Activated CD4-positive, alpha-beta T cell treated with anti-CD3 and anti-CD28 coated beads, Interleukin-2, amount 10 ng/mL, durations not matched to agents 24 days and 14 days (primary cell): ENCODE measurements at regions not wholly inside any gene's neighbourhood (a gene's known extent, or its start where the extent isn't known, plus 50 kb on each side); places are given as distances from the start of the nearest gene placed in this dataset.
"Not testable (repeated sequence)": the region's sequence is repeated elsewhere in the genome, so short reads cannot be mapped to it uniquely, and the experiment has no call there.

Experiments used
- DNase-seq: peaks from one replicate; pipeline ENCODE4 v3.0.0; 2022
- H3K27ac Mint-ChIP-seq: one replicate; pipeline ENCODE4 v1.8.0; 2022; ENCODE audit warnings: mild to moderate bottlenecking, mixed read lengths
- H3K27me3 Mint-ChIP-seq: one replicate; pipeline ENCODE4 v1.8.0; 2022; ENCODE audit warnings: mixed read lengths
- H3K36me3 Mint-ChIP-seq: one replicate; pipeline ENCODE4 v1.8.0; 2022; ENCODE audit warnings: low read depth, mild to moderate bottlenecking, mixed read lengths
- H3K4me1 Mint-ChIP-seq: one replicate; pipeline ENCODE4 v1.8.0; 2021; ENCODE audit warnings: mixed read lengths
- H3K4me3 Mint-ChIP-seq: one replicate; pipeline ENCODE4 v1.8.0; 2022; ENCODE audit warnings: mild to moderate bottlenecking, moderate library complexity, mixed read lengths
- H3K9me3 Mint-ChIP-seq: one replicate; pipeline ENCODE4 v1.8.0; 2021; ENCODE audit warnings: mixed read lengths
- intact Hi-C: fragments of 100-400 bp; cut with micrococcal nuclease; formaldehyde crosslinking; loops from one replicate; pipeline ENCODE4 v1.15.1; 2023

DNA sequence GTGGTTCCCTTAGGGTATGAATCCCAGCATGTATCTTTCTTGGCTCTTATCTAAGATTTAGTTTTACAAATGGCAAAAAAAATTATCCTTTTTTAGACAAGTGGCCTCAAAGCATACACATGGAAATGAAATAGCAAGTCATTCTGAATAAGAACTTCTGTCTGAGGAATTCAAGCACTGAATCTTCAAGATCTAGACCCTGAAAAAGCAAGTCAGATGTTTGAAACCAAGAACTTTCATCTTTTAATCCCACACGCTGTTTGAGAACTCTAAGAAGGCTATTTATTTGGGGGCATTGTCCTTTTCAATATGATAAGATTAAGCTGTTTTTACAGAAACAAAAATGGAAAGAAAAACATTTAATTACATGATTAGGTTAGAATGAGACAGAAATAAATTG is 549.2 kb upstream of the CYLC2 start:
- Mint-ChIP-seq H3K27me3 (no peaks in the 10 kb centered on the region), H3K36me3 (no peaks in the 10 kb centered on the region), H3K4me3 (no peak overlapping the region), H3K4me1 (no peaks in the 10 kb centered on the region), H3K27ac (no peak overlapping the region), H3K9me3 (peaks cover 3% of the 10 kb centered on the region)
- no peak for DNase-seq
- intact Hi-C loops: no loop called here

DNA sequence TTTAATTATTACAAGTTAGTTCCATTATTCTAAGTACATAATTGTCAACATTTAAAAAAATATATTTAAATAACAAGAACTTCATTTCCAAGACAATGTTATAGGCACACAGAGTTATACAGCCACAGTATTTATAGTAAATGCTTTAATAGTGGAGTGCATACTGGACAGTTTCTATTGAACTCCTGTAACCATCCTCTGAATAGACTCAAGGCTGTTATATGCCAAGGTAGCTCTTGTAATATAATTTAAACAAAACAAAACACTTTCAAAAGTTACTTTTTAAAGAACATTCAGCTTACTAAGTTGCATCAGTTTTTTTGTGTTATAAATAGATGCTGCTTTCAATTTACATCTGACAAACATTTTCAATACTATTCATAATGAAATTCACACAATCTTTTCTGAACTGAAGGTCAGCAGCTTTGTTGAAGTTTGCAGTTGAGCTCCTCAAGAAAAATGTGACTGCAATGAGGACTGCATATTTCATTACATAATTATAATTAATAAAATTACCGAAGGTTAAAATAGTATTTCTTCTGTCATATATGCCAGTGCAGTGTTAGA is 549.9 kb upstream of the CYLC2 start:
- peaks cover 3% of the 10 kb centered on the region for H3K9me3 Mint-ChIP-seq
- no peaks in the 10 kb centered on the region for H3K27me3 Mint-ChIP-seq
- H3K36me3 Mint-ChIP-seq: no peaks in the 10 kb centered on the region
- intact Hi-C loops: no loop called here
- no peaks in the 10 kb centered on the region for H3K4me1 Mint-ChIP-seq
- no peak overlapping the region for H3K4me3 Mint-ChIP-seq
- no peak for DNase-seq
- H3K27ac Mint-ChIP-seq: no peak overlapping the region

DNA sequence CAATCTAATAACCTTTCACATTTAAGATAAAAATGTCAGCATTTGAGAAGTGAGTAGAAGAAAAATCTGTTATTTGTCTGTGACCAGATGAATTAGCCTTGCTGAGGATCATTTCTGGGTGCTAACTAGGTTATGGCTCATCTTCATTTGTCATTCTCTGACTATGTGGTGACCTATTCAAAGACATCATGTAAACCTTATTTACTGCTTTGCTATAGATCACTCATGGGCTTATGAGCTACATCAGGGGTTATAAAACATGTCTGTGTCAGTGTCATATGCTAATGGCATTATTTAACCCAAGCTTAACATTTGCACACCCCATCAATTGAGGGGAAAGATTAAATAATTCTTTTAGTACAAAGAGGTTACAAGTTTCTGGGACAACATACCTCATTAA is 555.5 kb upstream of the CYLC2 start:
- Mint-ChIP-seq H3K27ac (no peak overlapping the region), H3K9me3 (no peaks in the 10 kb centered on the region), H3K4me1 (no peaks in the 10 kb centered on the region), H3K36me3 (no peaks in the 10 kb centered on the region), H3K4me3 (no peak overlapping the region), H3K27me3 (no peaks in the 10 kb centered on the region)
- intact Hi-C loops: no loop called here
- no peak for DNase-seq

DNA sequence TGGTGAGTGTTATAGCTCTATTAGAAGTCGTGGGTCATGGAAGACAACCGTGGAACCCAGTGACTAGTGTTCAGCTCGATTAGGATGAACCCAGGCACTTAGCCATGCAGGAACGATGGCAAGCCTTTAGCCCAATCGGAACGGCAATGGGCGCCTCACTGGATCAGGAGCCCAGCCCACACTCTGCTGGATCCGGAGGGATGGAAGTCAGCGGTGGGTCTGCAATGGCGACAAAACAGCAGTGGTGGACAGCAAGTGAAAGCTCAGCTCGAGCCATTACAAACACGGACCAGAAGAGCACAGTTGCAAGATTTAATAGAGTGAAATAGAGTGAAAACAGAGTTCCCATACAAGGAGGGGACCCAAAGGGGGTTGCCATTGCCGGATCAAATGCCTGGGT is 558.5 kb upstream of the CYLC2 start:
- H3K4me1 Mint-ChIP-seq, intact Hi-C loops: not testable (repeated sequence)

DNA sequence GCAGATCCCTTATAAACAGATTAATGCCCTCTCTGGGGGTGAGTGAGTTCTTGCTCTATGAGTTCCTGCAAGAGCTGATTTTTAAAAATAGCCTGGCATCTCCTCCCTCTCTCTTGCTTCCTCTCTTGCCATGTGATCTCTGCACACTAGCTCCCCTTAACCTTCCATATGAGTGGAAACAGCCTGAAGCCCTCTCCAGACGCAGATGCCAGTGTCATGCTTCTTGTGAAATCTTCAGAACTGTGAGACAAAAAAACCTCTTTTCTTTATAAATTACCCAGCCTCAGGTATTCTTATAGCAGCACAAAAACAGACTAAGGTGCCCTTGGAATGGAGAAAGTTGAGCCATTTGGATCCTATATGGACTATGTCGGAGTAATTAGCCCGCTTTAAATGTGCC is 559.7 kb upstream of the CYLC2 start:
- no peaks in the 10 kb centered on the region for H3K27me3 Mint-ChIP-seq
- intact Hi-C loops: no loop called here
- H3K36me3 Mint-ChIP-seq: no peaks in the 10 kb centered on the region
- DNase-seq: no peak
- H3K4me3 Mint-ChIP-seq: no peak overlapping the region
- no peaks in the 10 kb centered on the region for H3K9me3 Mint-ChIP-seq
- no peak overlapping the region for H3K27ac Mint-ChIP-seq
- no peaks in the 10 kb centered on the region for H3K4me1 Mint-ChIP-seq

More for the DNA sequence above, 558.5 kb upstream of the CYLC2 start:
- H3K27me3 Mint-ChIP-seq, H3K9me3 Mint-ChIP-seq, H3K36me3 Mint-ChIP-seq, H3K27ac Mint-ChIP-seq, DNase-seq, H3K4me3 Mint-ChIP-seq: not testable (repeated sequence)

DNA sequence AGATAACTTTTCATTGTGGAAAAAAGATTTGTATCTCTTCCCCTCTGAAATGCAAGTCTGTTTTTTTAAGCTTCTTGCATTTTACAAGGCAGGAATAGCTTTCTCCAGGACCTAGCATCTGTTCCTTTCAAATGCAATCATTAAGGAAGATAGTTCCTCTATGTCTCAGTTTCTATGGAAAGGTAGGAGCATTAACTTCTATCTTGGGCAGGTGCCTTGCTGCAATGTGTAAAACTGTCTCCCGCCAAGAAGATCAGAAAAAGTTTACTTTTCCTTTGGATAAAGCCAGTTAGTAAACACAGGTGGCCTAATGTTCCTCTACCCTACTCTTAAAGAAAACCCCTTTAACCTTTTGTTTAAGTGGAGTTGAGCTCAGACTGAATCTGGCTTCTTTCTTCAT is 560.6 kb upstream of the CYLC2 start:
- Mint-ChIP-seq H3K4me1 (no peaks in the 10 kb centered on the region), H3K27me3 (no peaks in the 10 kb centered on the region), H3K9me3 (no peaks in the 10 kb centered on the region)

DNA sequence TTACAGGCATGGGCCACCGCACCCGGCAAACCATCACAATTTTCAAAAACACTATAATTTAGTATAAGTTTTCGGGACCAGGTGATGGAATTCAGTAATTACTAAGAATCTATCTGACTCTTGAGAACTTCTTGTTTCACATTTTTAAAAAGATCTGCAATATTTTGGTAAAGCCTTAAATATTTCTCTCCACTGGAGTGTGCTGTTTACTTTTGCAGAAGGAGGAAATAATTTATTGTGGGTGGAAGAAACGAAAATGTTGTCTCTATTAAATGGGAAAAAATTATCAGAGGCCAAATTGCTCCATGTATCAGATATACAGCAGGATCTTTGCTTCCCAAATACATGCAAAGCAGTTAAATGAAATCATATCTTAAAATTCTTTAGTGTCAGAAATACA is 566.8 kb upstream of the CYLC2 start:
- peaks cover 3% of the 10 kb centered on the region for H3K9me3 Mint-ChIP-seq
- DNase-seq: no peak
- no peak overlapping the region for H3K27ac Mint-ChIP-seq
- intact Hi-C loops: no loop called here
- no peaks in the 10 kb centered on the region for H3K27me3 Mint-ChIP-seq
- H3K36me3 Mint-ChIP-seq: no peaks in the 10 kb centered on the region
- no peak overlapping the region for H3K4me3 Mint-ChIP-seq
- no peaks in the 10 kb centered on the region for H3K4me1 Mint-ChIP-seq

More for the DNA sequence above, 560.6 kb upstream of the CYLC2 start:
- intact Hi-C loops: no loop called here
- Mint-ChIP-seq H3K4me3 (no peak overlapping the region), H3K27ac (no peak overlapping the region), H3K36me3 (no peaks in the 10 kb centered on the region)
- DNase-seq: no peak

DNA sequence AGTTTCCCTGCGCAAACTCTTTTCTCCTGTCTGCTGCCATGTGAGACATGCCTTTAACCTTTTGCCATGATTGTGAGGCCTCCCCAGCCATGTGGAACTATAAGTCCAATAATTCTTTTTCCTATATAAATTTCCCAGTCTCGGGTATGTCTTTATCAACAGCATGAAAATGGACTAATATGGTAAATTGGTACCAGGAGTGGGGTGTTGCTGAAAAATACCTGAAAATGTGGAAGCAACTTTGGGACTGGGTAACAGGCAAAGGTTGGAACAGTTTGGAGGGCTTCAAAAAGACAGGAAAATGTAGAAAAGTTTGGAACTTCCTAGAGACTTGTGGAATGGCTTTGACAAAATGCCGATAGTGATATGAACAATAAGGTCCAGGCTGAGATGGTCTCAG is 578.9 kb upstream of the CYLC2 start:
- H3K4me1 Mint-ChIP-seq, intact Hi-C loops, DNase-seq, H3K36me3 Mint-ChIP-seq, H3K4me3 Mint-ChIP-seq, H3K27me3 Mint-ChIP-seq, H3K27ac Mint-ChIP-seq: not testable (repeated sequence)
- H3K9me3 Mint-ChIP-seq: peaks cover 12% of the 10 kb centered on the region

DNA sequence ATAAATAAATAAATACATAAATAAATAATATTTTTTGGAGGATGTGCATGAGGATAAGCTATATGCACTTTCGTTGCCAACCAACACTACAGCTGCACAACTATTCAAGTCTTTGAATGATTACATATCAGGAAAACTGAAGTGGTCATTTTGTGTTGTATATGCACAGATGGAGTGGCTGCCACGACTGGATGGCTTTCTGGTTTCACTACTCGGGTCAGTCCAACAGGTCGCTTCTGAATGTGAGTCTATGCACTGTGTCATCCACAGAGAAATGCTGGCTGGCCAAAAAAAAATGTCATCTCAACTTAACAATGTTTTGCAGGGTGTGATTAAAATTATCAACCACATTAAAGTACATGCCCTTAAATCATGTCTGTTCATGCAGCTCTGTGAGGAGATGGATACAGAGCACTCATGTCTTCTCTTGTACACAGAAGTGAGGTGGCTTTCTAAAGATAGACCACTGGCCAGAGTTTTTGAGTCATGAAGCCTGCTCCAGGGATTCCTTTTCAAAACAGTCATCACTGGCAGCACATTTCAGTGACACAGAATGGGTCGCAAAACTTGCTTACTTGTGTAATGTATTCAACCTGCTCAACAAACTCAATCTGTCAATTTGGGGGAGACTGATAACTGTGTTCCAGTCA is 589.8 kb upstream of the CYLC2 start:
- peaks cover 9% of the 10 kb centered on the region for H3K9me3 Mint-ChIP-seq
- no peak overlapping the region for H3K4me3 Mint-ChIP-seq
- H3K4me1 Mint-ChIP-seq: no peaks in the 10 kb centered on the region
- H3K27ac Mint-ChIP-seq: no peak overlapping the region
- no peaks in the 10 kb centered on the region for H3K36me3 Mint-ChIP-seq
- intact Hi-C loops: no loop called here
- no peaks in the 10 kb centered on the region for H3K27me3 Mint-ChIP-seq
- DNase-seq: no peak

DNA sequence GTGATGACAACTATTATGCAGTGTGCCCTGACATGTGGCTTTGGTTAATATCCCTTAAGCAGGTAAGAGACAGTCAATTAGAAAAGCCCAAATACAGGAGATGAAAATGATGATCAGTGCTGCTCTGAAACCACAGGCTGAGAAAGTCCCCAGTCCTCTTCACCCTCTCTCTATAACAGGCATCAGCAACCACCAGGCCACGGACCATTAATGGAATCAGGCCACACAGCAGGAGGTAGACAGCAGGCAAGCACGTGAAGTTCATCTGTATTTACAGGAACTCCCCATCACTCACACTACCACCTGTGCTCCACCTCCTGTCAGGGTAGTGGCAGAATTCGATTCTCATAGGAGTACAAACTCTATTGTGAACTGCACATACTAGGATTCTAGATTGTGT is 591.6 kb upstream of the CYLC2 start:
- peaks cover 9% of the 10 kb centered on the region for H3K9me3 Mint-ChIP-seq
- intact Hi-C loops: no loop called here
- no peaks in the 10 kb centered on the region for H3K27me3 Mint-ChIP-seq
- no peak overlapping the region for H3K4me3 Mint-ChIP-seq
- no peaks in the 10 kb centered on the region for H3K36me3 Mint-ChIP-seq
- no peak for DNase-seq
- H3K4me1 Mint-ChIP-seq: no peaks in the 10 kb centered on the region
- H3K27ac Mint-ChIP-seq: no peak overlapping the region

DNA sequence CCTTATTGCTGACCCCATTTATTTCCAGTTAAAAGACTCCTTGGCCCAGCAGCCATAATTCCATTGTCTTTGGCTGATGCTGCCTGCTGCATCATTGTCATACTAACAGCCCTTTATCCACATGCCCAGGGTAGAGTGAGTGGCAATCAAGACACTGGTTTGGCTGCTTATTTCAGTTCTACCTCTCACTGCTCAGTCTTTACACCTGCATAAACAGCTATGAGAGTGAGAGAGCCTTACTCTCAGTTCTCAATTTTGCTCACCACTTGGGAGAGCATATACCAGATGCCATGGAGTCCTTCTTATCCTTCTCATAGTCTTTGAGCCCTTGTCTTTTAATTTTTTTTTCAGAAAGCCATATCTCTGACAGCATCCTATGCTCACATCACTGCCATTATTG is 596.9 kb upstream of the CYLC2 start:
- no peaks in the 10 kb centered on the region for H3K4me1 Mint-ChIP-seq
- peaks cover 5% of the 10 kb centered on the region for H3K9me3 Mint-ChIP-seq
- no peak overlapping the region for H3K27ac Mint-ChIP-seq
- H3K27me3 Mint-ChIP-seq: no peaks in the 10 kb centered on the region
- intact Hi-C loops: no loop called here
- no peak overlapping the region for H3K4me3 Mint-ChIP-seq
- H3K36me3 Mint-ChIP-seq: no peaks in the 10 kb centered on the region
- DNase-seq: no peak

DNA sequence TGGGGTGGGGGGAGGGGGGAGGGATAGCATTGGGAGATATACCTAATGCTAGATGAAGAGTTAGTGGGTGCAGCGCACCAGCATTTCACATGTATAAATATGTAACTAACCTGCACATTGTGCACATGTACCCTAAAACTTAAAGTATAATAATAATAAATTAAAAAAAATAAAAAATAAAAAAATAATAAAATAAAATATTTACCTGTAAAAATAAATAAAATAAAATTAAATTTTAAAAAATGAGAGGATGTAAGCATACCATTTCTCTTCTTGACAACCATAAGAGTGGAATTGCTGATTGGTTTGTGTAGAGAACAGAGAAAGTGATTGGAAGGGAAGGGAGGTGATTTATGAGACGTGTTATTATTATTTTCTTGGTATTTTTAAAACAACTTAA is 609.5 kb upstream of the CYLC2 start:
- H3K27ac Mint-ChIP-seq, H3K27me3 Mint-ChIP-seq, H3K4me3 Mint-ChIP-seq, H3K4me1 Mint-ChIP-seq, H3K9me3 Mint-ChIP-seq, intact Hi-C loops, DNase-seq, H3K36me3 Mint-ChIP-seq: not testable (repeated sequence)

DNA sequence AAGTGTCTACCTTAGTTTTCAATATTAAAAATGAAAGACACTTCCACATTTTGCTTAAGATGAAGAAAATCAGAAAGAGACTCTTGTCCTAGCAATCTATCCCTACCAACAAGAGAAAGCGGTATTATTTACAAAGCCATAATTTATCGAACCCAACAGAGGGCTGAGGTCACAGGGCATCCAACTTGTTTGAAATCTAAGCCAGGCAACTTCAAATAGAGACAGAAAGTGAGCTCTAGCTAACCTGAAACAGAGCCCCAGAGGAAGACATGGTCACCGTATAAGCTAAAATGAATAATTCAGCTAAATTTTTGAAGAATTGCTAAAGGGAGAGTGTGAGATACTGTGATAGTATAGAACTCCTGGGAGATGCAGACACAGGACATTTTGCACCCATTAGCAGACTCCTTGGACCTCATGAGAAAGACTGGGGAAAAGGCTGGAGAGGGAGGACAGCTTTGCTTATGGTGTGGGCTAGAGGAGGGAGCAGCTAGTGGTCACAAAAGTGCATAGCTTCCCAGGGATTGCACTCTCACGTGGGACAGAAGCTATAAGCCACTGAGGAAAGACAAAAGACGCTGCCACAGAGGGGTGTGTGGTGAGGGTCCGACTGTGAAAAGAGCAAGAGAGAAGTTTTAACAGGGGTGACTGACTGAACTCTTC is 624.2 kb upstream of the GRIN3A start:
- Mint-ChIP-seq H3K4me3 (no peak overlapping the region), H3K9me3 (peaks cover 4% of the 10 kb centered on the region), H3K27me3 (no peaks in the 10 kb centered on the region), H3K36me3 (no peaks in the 10 kb centered on the region), H3K27ac (no peak overlapping the region), H3K4me1 (no peaks in the 10 kb centered on the region)
- intact Hi-C loops: no loop called here
- DNase-seq: no peak

DNA sequence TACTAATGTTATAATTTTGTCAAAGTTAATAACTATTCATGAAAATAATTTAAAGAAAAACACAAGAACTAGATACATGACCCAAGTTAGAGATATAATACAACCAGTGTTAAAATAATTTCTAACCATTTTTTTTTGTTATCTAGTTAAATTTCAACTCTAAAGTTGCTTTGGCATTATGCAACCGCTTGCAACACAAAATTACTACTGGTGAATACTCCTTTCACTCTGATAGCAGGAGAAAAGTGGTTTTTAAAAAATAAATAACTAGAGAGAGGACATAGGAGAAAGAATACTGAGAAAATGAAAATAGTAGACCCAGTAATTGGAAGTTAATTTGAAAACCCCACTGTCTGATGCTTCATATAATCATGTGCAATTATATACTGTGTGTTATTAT is 622.4 kb upstream of the GRIN3A start:
- no peak overlapping the region for H3K27ac Mint-ChIP-seq
- no peak for DNase-seq
- H3K4me3 Mint-ChIP-seq: no peak overlapping the region
- no peaks in the 10 kb centered on the region for H3K27me3 Mint-ChIP-seq
- H3K4me1 Mint-ChIP-seq: no peaks in the 10 kb centered on the region
- intact Hi-C loops: no loop called here
- peaks cover 7% of the 10 kb centered on the region for H3K9me3 Mint-ChIP-seq
- H3K36me3 Mint-ChIP-seq: no peaks in the 10 kb centered on the region

DNA sequence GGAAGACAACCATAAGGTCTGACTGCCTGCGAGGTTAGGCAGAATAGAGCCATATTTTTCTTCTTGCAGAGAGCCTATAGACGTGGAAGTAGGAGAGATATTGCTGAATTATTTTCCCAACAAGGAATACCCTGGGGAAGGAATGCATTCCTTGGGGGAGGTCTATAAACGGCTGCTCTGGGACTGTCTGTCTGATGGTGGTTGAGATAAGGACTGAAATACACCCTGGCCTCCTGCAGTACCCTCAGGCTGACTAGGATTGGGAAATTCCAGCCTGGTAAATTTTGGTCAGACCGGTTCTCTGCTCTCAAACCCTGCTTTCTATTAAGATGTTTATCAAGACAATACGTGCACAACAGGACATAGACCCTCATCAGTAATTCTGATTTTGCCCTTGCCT is 617.5 kb upstream of the GRIN3A start:
- intact Hi-C loops: no loop called here
- Mint-ChIP-seq H3K27ac (no peak overlapping the region), H3K9me3 (peaks cover 4% of the 10 kb centered on the region), H3K4me1 (no peaks in the 10 kb centered on the region), H3K36me3 (no peaks in the 10 kb centered on the region), H3K4me3 (no peak overlapping the region), H3K27me3 (no peaks in the 10 kb centered on the region)
- no peak for DNase-seq
